DMS 273 treated with DMSO at 0.1 percent for 48 hours (cell line): ENCODE measurements at regions not wholly inside any gene's neighbourhood (a gene's known extent, or its start where the extent isn't known, plus 50 kb on each side); places are given as distances from the start of the nearest gene placed in this dataset.

Source experiments
- DNase-seq: peaks from one replicate; lab custom pipeline; 2025; lab: John Stamatoyannopoulos, UW

- peak; percentile 82 for DNase-seq
Observed at GRCh38 chr10:78162853-78163252, 129.2 kb downstream of the RPS24 start.

DNA sequence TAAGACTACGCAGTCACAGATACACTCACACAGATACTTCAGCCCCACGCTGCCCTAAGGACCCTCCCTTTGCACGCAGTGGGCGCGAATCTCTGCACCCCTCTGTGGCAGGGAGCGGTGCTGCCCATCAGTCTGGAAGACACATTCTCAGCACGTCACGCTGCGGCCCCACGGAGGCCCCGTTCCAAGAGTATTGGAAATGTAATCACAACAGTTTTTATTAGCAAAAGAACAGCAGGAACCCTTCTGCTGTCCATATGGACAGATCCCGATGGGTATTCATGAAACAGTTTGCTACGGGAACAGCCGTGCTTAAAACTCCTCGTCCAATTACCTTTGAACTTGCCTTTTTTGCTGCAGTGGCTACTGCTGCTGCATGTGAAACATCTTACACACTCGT is 131.0 kb downstream of the RPS24 start:
- peak; percentile 88 for DNase-seq

GRCh38 chr10:78165172-78165571 is 131.5 kb downstream of the RPS24 start:
- no peak for DNase-seq

DNA sequence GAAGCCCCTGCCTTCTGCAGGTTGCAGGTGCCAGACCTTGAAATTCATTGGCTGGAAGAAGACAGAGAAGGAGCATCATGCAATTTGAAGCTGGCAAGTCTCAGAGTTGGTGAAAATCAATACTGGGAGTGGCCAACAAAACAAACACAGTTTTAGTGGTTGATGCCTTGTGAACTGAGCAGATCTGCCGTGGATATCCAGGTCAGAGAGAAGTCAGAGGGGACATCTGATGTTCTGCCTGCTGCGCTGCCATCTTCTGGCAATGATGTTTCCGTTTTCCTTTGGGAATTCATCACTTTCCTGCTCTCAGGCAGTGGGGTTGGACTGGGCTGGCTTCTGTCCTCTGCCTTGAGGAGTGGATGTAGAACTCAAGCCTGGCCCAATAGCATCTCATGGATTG is 132.0 kb downstream of the RPS24 start:
- DNase-seq, result peak; percentile 69

DNA sequence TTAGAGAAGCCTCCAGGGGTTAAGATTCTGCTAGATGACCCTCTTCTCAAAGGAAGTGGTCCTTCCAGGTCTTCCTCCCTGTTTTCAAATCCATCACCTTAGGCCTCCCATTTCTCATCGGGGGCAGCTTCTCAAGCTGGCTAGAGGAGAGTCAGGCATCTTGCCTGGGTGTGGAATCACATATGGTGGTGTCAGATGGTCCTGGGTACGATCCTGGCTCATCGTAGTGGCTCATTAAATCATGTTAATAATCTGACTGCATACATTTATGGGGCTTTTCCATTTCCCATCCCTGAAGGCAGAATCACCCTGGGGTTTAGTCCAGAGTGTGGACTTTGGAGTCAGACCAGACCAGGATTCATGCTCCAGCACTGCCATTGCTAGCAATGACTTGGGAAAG is 132.6 kb downstream of the RPS24 start:
- DNase-seq, result peak; percentile 31

DNA sequence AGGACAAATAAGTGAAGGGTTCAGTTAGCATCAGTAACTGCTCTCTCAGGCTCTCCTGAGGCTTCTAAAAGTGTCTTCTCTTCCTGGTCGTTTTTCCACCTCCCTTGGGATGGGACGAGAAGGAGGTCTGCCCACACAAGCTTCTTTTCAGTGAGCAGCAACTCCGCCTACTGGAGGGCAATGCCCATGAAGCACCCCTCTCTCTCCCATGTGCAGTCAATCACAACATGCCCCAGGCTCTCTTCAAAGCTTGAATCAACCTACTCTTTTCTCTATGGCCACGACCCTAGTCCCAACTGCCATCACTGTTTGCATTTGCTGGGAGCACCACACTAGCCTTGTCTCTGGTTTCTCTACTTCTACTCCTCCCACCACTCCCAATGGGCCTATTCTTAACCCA is 135.6 kb downstream of the RPS24 start:
- DNase-seq, result no peak

DNA sequence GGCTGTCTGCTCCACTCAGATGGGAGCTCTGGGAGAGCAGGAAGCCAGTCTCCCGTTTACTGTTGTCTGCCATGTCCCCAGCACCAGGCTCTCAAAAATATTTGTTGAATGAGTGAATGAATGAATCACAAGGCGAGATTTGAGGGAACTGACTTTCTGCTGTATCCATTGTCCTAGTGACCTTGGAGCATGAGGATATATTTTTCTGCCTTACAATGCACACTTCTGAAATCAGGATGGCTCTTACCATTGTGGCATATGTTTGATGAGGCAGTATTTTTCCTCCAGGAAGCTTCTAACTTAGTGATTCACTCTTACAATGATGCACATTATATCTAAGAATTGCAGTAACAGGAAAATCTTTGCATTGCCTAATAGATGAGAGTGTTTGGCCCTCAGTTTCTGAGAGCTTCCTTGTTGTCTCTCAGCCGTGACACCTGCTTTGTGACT is 136.4 kb downstream of the RPS24 start:
- no peak for DNase-seq

DNA sequence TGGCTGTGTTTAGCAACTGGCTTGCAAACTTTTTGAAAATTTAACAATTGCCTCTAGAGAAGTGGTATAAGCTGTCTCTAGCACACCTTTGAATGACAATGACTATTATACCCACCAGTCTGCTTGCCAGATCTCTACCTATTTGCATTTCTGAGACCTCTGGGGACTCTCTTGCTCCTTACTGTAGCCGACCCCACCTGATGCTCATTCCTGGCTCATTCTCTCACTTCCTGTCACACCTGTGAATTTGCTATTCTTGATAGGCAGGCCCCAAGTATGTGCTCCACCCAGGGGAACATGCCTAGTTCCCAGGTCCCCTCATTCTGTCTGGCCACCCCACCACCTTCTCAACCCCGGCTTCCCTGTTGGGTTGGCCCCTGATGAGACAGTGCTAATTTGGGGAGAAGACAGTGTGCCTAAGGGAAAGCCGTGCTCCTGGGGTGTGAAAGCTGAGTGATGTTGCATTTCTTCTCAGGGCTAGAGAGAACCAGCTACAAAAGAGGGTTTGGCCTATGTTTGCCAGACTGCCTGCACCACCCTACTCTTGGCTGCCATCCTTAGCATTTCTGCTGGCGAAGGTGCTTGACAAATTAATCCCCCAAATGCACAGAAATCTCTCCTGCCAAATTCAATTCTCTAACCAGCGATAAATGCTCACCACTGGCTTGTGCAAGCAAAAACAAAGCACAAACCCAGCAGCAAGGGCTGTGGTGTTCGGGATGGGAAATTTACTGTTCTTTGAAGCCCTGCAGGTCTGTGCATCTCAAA is 138.2 kb downstream of the RPS24 start:
- DNase-seq, result no peak

- DNase-seq, result no peak
Observed at GRCh38 chr10:78173360-78174015, 139.8 kb downstream of the RPS24 start.

- no peak for DNase-seq
Observed at GRCh38 chr10:78175444-78176015, 141.9 kb downstream of the RPS24 start.

GRCh38 chr10:78176320-78177317 is 143.0 kb downstream of the RPS24 start:
- no peak for DNase-seq

- DNase-seq, result no peak
Observed at GRCh38 chr10:78177491-78178185, 144.0 kb downstream of the RPS24 start.

GRCh38 chr10:78178397-78178796 is 144.7 kb downstream of the RPS24 start:
- DNase-seq, result no peak

- DNase-seq, result no peak
Observed at GRCh38 chr10:78178940-78179339, 145.3 kb downstream of the RPS24 start.

- DNase-seq, result no peak
Observed at GRCh38 chr10:78179886-78180705, 146.4 kb downstream of the RPS24 start.

GRCh38 chr10:78181381-78182055 is 147.9 kb downstream of the RPS24 start:
- no peak for DNase-seq

DNA sequence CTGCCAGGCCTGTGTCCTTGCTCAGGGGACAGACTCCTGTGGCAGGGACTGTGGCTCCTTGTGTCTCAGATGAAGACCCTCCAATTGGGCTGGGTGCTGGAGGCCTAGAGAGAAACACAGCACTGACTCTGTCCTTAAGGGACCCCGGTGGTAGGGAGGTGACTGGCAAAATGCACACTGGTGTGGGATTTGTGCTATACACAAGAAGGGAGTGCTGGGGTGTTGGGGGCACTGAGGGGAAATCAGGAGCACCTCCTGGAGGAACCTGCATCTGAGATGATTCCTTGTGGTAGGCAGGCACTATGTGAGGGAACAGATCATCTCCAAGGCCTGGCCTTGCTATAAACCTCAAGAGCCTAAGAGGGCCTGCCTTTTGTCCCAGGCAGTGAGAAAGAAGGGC is 149.2 kb downstream of the RPS24 start:
- no peak for DNase-seq

GRCh38 chr10:78184851-78185692 is 151.4 kb downstream of the RPS24 start:
- no peak for DNase-seq

DNA sequence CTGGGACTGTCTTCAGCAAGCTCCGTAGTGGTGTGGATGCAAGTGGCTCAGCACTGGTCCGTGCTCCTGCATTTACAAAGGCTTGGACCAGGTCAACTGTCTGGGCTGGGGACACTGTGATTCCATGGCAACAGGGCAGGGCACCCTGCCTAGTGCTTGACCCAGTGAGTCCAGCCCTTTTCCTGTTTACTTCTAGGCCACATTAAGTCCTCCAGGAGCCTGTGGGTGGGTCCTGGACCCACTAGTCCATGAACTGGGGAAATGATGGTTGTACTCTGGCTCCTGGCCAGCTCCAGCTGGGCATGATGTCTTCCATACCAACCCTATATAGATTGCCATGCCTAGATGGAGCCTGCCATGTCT is 152.0 kb downstream of the RPS24 start:
- DNase-seq, result no peak
